GM12878 (cell line): ENCODE measurements at regions not wholly inside any gene's neighbourhood (a gene's known extent, or its start where the extent isn't known, plus 50 kb on each side); places are given as distances from the start of the nearest gene placed in this dataset.

Experiments used
- ATAC-seq: fragments of 200-7000 bp; cut with Tn5 transposase; 3 replicates; pipeline ENCODE4 v1.9.1; 2020; ENCODE audit warnings: mild to moderate bottlenecking, moderate library complexity
- BruUV-seq: library from RNA; stranded (reverse); fragments of 400-500 nt; replicated peaks from 2 replicates; lab custom pipeline; 2021; lab: Mats Ljungman, UMichigan
- CTCF ChIA-PET: fragments of 300-600 bp; sonication (Branson Sonifier 250); formaldehyde crosslinking; extraction: SDS; loops from one replicate; lab custom pipeline; 2021; ENCODE audit warnings: inconsistent platforms; lab: Yijun Ruan, JAX
- POLR2A ChIA-PET: fragments of 350-600 bp; formaldehyde crosslinking; extraction: SDS; loops from one replicate; lab custom pipeline; 2021; ENCODE audit warnings: inconsistent platforms; lab: Charles Lee
- RAD21 ChIA-PET: fragments of 300-600 bp; sonication (Branson Sonifier 250); formaldehyde crosslinking; loops from one replicate; lab custom pipeline; 2023; ENCODE audit warnings: antibody characterized with exemption; ENCODE audit not compliant: unreplicated experiment; lab: Charles Lee
- SMC1A ChIA-PET: fragments of 300-600 bp; sonication (Branson Sonifier 250); formaldehyde crosslinking; loops from one replicate; lab custom pipeline; 2023; ENCODE audit not compliant: unreplicated experiment, uncharacterized antibody; lab: Charles Lee
- DNase-seq: peaks from one replicate; pipeline ENCODE4 v3.0.0-alpha.2; 2011; ENCODE audit warnings: low read depth, low spot score
- FAIRE-seq: peaks from 3 replicates; lab custom pipeline; 2011; peaks lifted over from hg19 to GRCh38; lab: Jason Lieb, UNC
- H2AFZ ChIP-seq: 2 replicates; pipeline ENCODE4 v1.6.0; 2011; ENCODE audit warnings: low read depth, low read length, control low read depth; ENCODE audit not compliant: control insufficient read depth
- H3K27ac ChIP-seq: 2 replicates; pipeline ENCODE4 v1.5.1; 2011; ENCODE audit warnings: control low read depth; ENCODE audit not compliant: control insufficient read depth, insufficient read depth
- H3K27me3 ChIP-seq, 2 experiments: replicated peaks in 1 of 2; 2 replicates each; pipeline versions ENCODE4 v1.6.0 to v1.6.1; 2011; ENCODE audit warnings: low read length in 1 of 2; ENCODE audit not compliant: control insufficient read depth in 2 of 2, insufficient read depth in 2 of 2
- H3K36me3 ChIP-seq, 2 experiments: 2 replicates each; pipeline ENCODE4 v1.5.1; 2011; ENCODE audit warnings: low read length in 1 of 2; ENCODE audit not compliant: control insufficient read depth in 2 of 2, insufficient read depth in 2 of 2
- H3K4me1 ChIP-seq: 2 replicates; pipeline ENCODE4 v1.6.1; 2011; ENCODE audit warnings: mild to moderate bottlenecking, low read length, moderate library complexity, mixed read lengths; ENCODE audit not compliant: control insufficient read depth, insufficient read depth
- H3K4me2 ChIP-seq: 2 replicates; pipeline ENCODE4 v1.6.0; 2011; ENCODE audit warnings: control low read depth; ENCODE audit not compliant: control insufficient read depth, insufficient read depth
- H3K4me3 ChIP-seq: fragments of 200-600 bp; sonication (generic); 2 replicates; pipeline ENCODE4 v1.5.1; 2016
- H3K79me2 ChIP-seq: 2 replicates; pipeline ENCODE4 v1.6.0; 2011; ENCODE audit warnings: low read length; ENCODE audit not compliant: control insufficient read depth, insufficient read depth
- H3K9ac ChIP-seq: 2 replicates; pipeline ENCODE4 v1.8.0; 2011; ENCODE audit warnings: low read length, control low read depth, mixed read lengths; ENCODE audit not compliant: control insufficient read depth, insufficient read depth
- H3K9me3 ChIP-seq: replicated peaks from 3 replicates; pipeline ENCODE4 v1.5.1; 2011; ENCODE audit warnings: mild to moderate bottlenecking, low read length; ENCODE audit not compliant: control insufficient read depth, insufficient read depth
- H4K20me1 ChIP-seq: 2 replicates; pipeline ENCODE4 v1.6.0; 2011; ENCODE audit not compliant: control insufficient read depth, insufficient read depth
- ATF3 ChIP-seq: IDR thresholded peaks from 2 replicates; pipeline ENCODE4 v1.6.1; 2011; ENCODE audit warnings: low read depth, mild to moderate bottlenecking, low read length, moderate library complexity, borderline replicate concordance; ENCODE audit errors: extremely low read depth
- CBX5 ChIP-seq: sonication (generic); IDR thresholded peaks from 2 replicates; pipeline ENCODE4 v1.6.1; 2016; ENCODE audit warnings: low read depth, moderate library complexity, mild to moderate bottlenecking, inconsistent platforms
- CHD1 ChIP-seq: IDR thresholded peaks from 2 replicates; pipeline ENCODE4 v1.6.1; 2012; ENCODE audit warnings: low read depth, low read length, improper control_type of control experiment
- EZH2 ChIP-seq: IDR thresholded peaks from 2 replicates; pipeline ENCODE4 v1.6.1; 2012; ENCODE audit warnings: low read depth, mild to moderate bottlenecking, control low read depth, inconsistent platforms, low read length, borderline replicate concordance; ENCODE audit not compliant: control insufficient read depth
- GATAD2B ChIP-seq: fragments of 450-650 bp; conservative IDR thresholded peaks from 2 replicates; pipeline ENCODE4 v1.6.1; 2017; ENCODE audit warnings: low read depth, mild to moderate bottlenecking, moderate library complexity
- JUNB ChIP-seq: IDR thresholded peaks from 2 replicates; pipeline ENCODE4 v1.6.1; 2016; ENCODE audit warnings: antibody characterized with exemption, mild to moderate bottlenecking
- MYB ChIP-seq: fragments of 150-350 bp; IDR thresholded peaks from 2 replicates; pipeline ENCODE4 v1.6.1; 2014; ENCODE audit warnings: mild to moderate bottlenecking, low read depth, low read length, borderline replicate concordance
- NFIC ChIP-seq: IDR thresholded peaks from 2 replicates; pipeline ENCODE4 v1.6.1; 2012; ENCODE audit warnings: low read depth, mild to moderate bottlenecking, inconsistent platforms, low read length, moderate library complexity
- NR2C2 ChIP-seq: IDR thresholded peaks from 2 replicates; pipeline ENCODE4 v1.6.1; 2011; ENCODE audit warnings: borderline replicate concordance, low read depth; ENCODE audit not compliant: control insufficient read depth, insufficient read length
- NR2F1 ChIP-seq: fragments of 450-650 bp; conservative IDR thresholded peaks from 2 replicates; pipeline ENCODE4 v1.6.1; 2017; ENCODE audit warnings: mild to moderate bottlenecking
- RUNX3 ChIP-seq: IDR thresholded peaks from 2 replicates; pipeline ENCODE4 v1.6.1; 2012; ENCODE audit warnings: low read length, inconsistent platforms
- SUPT20H ChIP-seq: IDR thresholded peaks from 2 replicates; pipeline ENCODE4 v1.6.1; 2011; ENCODE audit warnings: low read depth, mild to moderate bottlenecking, low read length, moderate library complexity, borderline replicate concordance; ENCODE audit not compliant: control insufficient read depth
- ZNF207 ChIP-seq: fragments of 450-650 bp; IDR thresholded peaks from 2 replicates; pipeline ENCODE4 v1.6.1; 2014; ENCODE audit warnings: antibody characterized with exemption, mild to moderate bottlenecking, borderline replicate concordance
- ZNF24 ChIP-seq: fragments of 450-650 bp; IDR thresholded peaks from 2 replicates; pipeline ENCODE4 v1.6.1; 2017; ENCODE audit warnings: antibody characterized with exemption, mild to moderate bottlenecking
- ZZZ3 ChIP-seq: IDR thresholded peaks from 2 replicates; pipeline ENCODE4 v1.6.1; 2011; ENCODE audit warnings: low read depth; ENCODE audit not compliant: control insufficient read depth, insufficient read length
- WGBS: methylation state at CpG from one replicate; pipeline ENCODE4 v1.1.6; 2016; ENCODE audit warnings: low lambda C conversion rate; ENCODE audit not compliant: insufficient replicate concordance, insufficient coverage; ENCODE audit errors: missing lambda C conversion rate; 5-methylcytosine and 5-hydroxymethylcytosine counted together
- in situ Hi-C: fragments of 300-500 bp; cut with MboI; formaldehyde crosslinking; loops from 9 replicates; pipeline ENCODE4 v1.14.3; 2018; ENCODE audit warnings: mixed read lengths
- intact Hi-C: fragments of 100-400 bp; cut with micrococcal nuclease; formaldehyde crosslinking; loops from one replicate; pipeline ENCODE4 v1.14.2; 2022; ENCODE audit not compliant: unreplicated experiment
- TF ChIP-seq, protein P1 (sequence below): IDR thresholded peaks from 2 replicates; pipeline ENCODE4 v1.6.1; 2011; ENCODE audit warnings: borderline replicate concordance, low read depth, mild to moderate bottlenecking, moderate library complexity, low read length; ENCODE audit not compliant: insufficient read depth, poor library complexity, severe bottlenecking
- TF ChIP-seq, protein P2 (sequence below): IDR thresholded peaks from 2 replicates; pipeline ENCODE4 v1.6.1; 2012; ENCODE audit warnings: low read depth, low read length, improper control_type of control experiment
- TF ChIP-seq, protein P3 (sequence below): fragments of 450-650 bp; IDR thresholded peaks from 2 replicates; pipeline ENCODE4 v1.6.1; 2017; ENCODE audit warnings: low read depth, mild to moderate bottlenecking, moderate library complexity
- TF ChIP-seq, protein P4 (sequence below): fragments of 450-650 bp; IDR thresholded peaks from 2 replicates; pipeline ENCODE4 v1.6.1; 2014; ENCODE audit warnings: mild to moderate bottlenecking

DNA sequence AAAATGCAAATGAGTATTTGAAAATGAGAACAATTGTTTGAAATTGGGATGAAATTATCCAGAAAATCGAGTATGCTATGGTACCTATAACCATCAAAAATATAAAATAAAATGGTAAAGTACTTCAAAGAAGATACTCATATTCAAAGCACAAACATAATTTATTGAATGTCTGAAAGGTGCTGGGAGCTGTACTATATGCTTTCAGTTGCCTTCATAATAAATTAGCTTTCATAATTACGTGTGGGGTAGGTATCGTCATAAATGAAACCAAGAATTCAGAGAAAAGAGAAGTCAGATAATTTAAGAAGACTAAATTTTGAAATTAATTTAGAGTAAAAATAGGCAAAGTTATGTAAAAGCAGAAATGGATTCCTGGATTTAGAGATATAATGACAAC, 721.9 kb upstream of the ACVR2A start (continued):
- TF ChIP-seq NR2F1 = no peak
- TF ChIP-seq, protein P1, sequence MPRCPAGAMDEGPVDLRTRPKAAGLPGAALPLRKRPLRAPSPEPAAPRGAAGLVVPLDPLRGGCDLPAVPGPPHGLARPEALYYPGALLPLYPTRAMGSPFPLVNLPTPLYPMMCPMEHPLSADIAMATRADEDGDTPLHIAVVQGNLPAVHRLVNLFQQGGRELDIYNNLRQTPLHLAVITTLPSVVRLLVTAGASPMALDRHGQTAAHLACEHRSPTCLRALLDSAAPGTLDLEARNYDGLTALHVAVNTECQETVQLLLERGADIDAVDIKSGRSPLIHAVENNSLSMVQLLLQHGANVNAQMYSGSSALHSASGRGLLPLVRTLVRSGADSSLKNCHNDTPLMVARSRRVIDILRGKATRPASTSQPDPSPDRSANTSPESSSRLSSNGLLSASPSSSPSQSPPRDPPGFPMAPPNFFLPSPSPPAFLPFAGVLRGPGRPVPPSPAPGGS = no peak
- TF ChIP-seq JUNB = peak; percentile 69
- no peak for TF ChIP-seq MYB
- TF ChIP-seq, protein P2, sequence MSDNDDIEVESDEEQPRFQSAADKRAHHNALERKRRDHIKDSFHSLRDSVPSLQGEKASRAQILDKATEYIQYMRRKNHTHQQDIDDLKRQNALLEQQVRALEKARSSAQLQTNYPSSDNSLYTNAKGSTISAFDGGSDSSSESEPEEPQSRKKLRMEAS = no peak
- no peak for TF ChIP-seq ZNF207
- no peak for TF ChIP-seq GATAD2B
- TF ChIP-seq ZZZ3 = no peak
- TF ChIP-seq NFIC = peak; percentile 26; the same call in 1 of the 2 replicates
- TF ChIP-seq NR2C2 = no peak
- TF ChIP-seq RUNX3 = peak; percentile 12; the same call in 1 of the 2 replicates

DNA sequence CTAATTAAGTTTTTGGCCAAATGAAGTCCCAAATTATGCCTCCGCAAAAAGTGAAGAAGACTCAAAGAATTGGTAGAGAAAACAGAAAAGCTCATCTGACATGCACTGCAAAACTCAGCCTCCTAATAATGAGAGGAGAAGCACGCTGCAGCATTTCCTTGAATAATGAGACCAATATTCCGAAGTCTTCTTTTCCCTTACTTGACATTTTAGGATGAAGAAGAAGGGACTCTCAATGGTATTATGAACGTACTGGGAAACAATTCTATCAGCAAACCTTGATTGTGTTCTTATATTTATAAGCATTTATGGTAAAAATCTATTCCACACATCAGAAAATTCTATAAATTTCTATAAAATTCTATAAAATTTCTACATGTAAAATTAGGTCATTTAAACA, 733.9 kb upstream of the ACVR2A start:
- ATAC-seq (no peak), FAIRE-seq (no peak), DNase-seq (no peak)
- intact Hi-C loops = no loop called here
- in situ Hi-C loops = no loop called here
- H3K27ac ChIP-seq = no peak overlapping the region
- ChIA-PET SMC1A (interaction anchor here (1.3 to 1.6 kb wide), 2 partner anchors 17 to 66 kb away, joined by 3 to 4 read pairs; no protein-coding TSS in a partner anchor), CTCF (no interaction called here), POLR2A (no interaction called here), RAD21 (interaction anchor here (0.5 kb wide), 1 partner anchor 305 kb away, joined by 5 read pairs; no protein-coding TSS in a partner anchor)
- no peaks in the 10 kb centered on the region for H3K36me3 ChIP-seq
- 75% methylated on average over 4 of the region's 4 CpGs for WGBS
- H3K9me3 ChIP-seq = no peaks in the 10 kb centered on the region
- H3K9ac ChIP-seq = no peak overlapping the region
- no peak overlapping the region for H3K4me2 ChIP-seq
- no peaks in the 10 kb centered on the region for H4K20me1 ChIP-seq
- no TSS peak for BruUV-seq
- H3K27me3 ChIP-seq = no peaks in the 10 kb centered on the region
- no peak overlapping the region for H2AFZ ChIP-seq
- H3K79me2 ChIP-seq = no peaks in the 10 kb centered on the region
- no peaks in the 10 kb centered on the region for H3K4me1 ChIP-seq
- H3K4me3 ChIP-seq = no peak overlapping the region
- TF ChIP-seq CBX5 (no peak), SUPT20H (no peak), ATF3 (no peak), EZH2 (no peak), CHD1 (no peak), ZNF24 (no peak)
- TF ChIP-seq, protein P3, sequence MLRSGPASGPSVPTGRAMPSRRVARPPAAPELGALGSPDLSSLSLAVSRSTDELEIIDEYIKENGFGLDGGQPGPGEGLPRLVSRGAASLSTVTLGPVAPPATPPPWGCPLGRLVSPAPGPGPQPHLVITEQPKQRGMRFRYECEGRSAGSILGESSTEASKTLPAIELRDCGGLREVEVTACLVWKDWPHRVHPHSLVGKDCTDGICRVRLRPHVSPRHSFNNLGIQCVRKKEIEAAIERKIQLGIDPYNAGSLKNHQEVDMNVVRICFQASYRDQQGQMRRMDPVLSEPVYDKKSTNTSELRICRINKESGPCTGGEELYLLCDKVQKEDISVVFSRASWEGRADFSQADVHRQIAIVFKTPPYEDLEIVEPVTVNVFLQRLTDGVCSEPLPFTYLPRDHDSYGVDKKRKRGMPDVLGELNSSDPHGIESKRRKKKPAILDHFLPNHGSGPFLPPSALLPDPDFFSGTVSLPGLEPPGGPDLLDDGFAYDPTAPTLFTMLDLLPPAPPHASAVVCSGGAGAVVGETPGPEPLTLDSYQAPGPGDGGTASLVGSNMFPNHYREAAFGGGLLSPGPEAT = no peak
- TF ChIP-seq, protein P4, sequence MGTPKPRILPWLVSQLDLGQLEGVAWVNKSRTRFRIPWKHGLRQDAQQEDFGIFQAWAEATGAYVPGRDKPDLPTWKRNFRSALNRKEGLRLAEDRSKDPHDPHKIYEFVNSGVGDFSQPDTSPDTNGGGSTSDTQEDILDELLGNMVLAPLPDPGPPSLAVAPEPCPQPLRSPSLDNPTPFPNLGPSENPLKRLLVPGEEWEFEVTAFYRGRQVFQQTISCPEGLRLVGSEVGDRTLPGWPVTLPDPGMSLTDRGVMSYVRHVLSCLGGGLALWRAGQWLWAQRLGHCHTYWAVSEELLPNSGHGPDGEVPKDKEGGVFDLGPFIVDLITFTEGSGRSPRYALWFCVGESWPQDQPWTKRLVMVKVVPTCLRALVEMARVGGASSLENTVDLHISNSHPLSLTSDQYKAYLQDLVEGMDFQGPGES = no peak
